Stomach (tissue), 4 donors: ENCODE measurements at regions not wholly inside any gene's neighbourhood (a gene's known extent, or its start where the extent isn't known, plus 50 kb on each side); places are given as distances from the start of the nearest gene placed in this dataset.

Source experiments
- POLR2A ChIP-seq, 4 donors: fragments of 450-650 bp; IDR thresholded peaks; one replicate each; pipeline ENCODE4 v1.6.1; 2016; ENCODE audit warnings: antibody characterized with exemption in 4 of 4, control low read depth in 2 of 4, mild to moderate bottlenecking in 1 of 4, moderate library complexity in 1 of 4
- POLR2AphosphoS5 ChIP-seq, 3 donors: sonication (generic); formaldehyde crosslinking; IDR thresholded peaks; one replicate each; pipeline ENCODE4 v1.6.1; 2016; ENCODE audit warnings: antibody characterized with exemption in 3 of 3
- TF ChIP-seq, protein P1 (sequence below), 7 experiments: fragments of 450-650 bp in 4 of 7; fragments of 200-600 bp in 3 of 7; sonication (generic) in 3 of 7; IDR thresholded peaks; one replicate each; pipeline ENCODE4 v1.5.1; 2016 to 2019; ENCODE audit warnings: antibody characterized with exemption in 7 of 7, control low read depth in 2 of 7, mild to moderate bottlenecking in 1 of 7

DNA sequence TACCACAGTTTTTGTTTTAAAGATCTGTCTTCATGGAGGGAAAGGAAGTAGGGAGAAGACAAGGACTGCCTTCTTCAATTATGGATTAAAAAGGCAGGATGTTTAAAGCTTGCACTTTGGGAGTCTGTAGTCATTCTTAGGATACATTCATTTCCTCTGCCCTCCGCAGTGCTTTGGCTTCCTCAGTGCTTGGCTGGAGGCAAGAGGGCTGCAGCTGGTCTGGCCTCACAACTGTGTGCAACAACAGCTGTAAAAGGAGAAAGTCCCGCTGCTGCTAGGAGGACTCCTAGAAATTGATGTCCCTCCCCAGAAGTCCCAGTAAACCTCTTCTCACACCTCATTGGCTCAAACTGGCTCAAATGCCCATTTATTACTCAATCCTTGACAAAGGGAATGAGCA, 54.4 kb upstream of the PPP2R3A start:
- TF ChIP-seq, protein P1, sequence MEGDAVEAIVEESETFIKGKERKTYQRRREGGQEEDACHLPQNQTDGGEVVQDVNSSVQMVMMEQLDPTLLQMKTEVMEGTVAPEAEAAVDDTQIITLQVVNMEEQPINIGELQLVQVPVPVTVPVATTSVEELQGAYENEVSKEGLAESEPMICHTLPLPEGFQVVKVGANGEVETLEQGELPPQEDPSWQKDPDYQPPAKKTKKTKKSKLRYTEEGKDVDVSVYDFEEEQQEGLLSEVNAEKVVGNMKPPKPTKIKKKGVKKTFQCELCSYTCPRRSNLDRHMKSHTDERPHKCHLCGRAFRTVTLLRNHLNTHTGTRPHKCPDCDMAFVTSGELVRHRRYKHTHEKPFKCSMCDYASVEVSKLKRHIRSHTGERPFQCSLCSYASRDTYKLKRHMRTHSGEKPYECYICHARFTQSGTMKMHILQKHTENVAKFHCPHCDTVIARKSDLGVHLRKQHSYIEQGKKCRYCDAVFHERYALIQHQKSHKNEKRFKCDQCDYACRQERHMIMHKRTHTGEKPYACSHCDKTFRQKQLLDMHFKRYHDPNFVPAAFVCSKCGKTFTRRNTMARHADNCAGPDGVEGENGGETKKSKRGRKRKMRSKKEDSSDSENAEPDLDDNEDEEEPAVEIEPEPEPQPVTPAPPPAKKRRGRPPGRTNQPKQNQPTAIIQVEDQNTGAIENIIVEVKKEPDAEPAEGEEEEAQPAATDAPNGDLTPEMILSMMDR (IDR thresholded peaks at IDR 0.05), result no peak
- TF ChIP-seq POLR2AphosphoS5 (IDR thresholded peaks at IDR 0.05) (no peak), POLR2A (IDR thresholded peaks at IDR 0.05) (no peak)
